ENCODE measurements at regions not wholly inside any gene's neighbourhood (a gene's known extent, or its start where the extent isn't known, plus 50 kb on each side); places are given as distances from the start of the nearest gene placed in this dataset.
"Not testable (repeated sequence)": the region's sequence is repeated elsewhere in the genome, so short reads cannot be mapped to it uniquely, and the experiment has no call there.

DNA sequence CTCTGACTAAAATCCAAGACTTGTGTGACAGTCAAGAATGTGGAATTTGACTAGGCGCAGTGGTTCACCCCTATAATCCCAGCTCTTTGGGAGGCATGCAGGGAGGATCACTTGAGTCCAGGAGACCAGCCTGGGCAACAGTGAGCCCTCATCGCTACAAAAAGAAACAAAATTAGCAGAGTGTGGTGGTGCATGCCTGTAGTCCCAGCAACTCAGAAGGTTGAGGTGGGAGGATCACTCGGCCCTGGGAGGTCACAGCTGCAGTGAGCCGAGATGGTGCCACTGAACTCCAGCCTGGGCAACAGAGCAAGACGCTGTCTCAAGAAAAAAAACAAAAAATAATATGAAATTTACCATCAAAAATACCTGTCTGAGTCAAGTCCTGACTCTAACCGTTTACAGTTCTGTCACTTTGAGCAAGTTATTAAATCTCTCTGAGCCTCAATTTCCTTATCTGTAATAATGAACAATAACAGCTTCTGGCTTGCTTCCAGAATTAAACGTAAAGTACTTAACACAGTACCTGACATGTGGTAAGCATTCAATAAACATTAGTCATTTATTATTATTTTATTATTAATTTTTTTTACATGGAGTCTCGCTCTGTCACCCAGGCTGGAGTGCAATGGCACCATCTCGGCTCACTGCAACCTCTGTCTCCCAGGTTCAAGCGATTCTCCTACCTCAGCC lies 204.6 kb upstream of the TSC22D1 start:
- TF ChIP-seq, protein P1, sequence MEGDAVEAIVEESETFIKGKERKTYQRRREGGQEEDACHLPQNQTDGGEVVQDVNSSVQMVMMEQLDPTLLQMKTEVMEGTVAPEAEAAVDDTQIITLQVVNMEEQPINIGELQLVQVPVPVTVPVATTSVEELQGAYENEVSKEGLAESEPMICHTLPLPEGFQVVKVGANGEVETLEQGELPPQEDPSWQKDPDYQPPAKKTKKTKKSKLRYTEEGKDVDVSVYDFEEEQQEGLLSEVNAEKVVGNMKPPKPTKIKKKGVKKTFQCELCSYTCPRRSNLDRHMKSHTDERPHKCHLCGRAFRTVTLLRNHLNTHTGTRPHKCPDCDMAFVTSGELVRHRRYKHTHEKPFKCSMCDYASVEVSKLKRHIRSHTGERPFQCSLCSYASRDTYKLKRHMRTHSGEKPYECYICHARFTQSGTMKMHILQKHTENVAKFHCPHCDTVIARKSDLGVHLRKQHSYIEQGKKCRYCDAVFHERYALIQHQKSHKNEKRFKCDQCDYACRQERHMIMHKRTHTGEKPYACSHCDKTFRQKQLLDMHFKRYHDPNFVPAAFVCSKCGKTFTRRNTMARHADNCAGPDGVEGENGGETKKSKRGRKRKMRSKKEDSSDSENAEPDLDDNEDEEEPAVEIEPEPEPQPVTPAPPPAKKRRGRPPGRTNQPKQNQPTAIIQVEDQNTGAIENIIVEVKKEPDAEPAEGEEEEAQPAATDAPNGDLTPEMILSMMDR (IDR thresholded peaks at IDR 0.05; ENCODE audit: borderline replicate concordance, extremely low read depth, low read length, poor library complexity, severe bottlenecking) = no peak
- no peak for TF ChIP-seq EZH2 (IDR thresholded peaks at IDR 0.05; ENCODE audit: borderline replicate concordance, low read depth, low read length, severe bottlenecking)
- no peak overlapping the region for H3K27ac ChIP-seq (ENCODE audit: low read length)
- no peaks in the 10 kb centered on the region for H3K79me2 ChIP-seq (ENCODE audit: insufficient read depth, low read length)
- no peak overlapping the region for H3K4me3 ChIP-seq (ENCODE audit: low read depth in 1 of 2, low read length in 2 of 2)
- H3K36me3 ChIP-seq (ENCODE audit: insufficient read depth, low read length) = no peaks in the 10 kb centered on the region
- no peak for DNase-seq
- no peaks in the 10 kb centered on the region for H4K20me1 ChIP-seq (ENCODE audit: insufficient read depth, low read length)
- no peak overlapping the region for H2AFZ ChIP-seq (ENCODE audit: low read depth, low read length)
- no peak overlapping the region for H3K9ac ChIP-seq (ENCODE audit: low read depth, low read length)
- no peak overlapping the region for H3K4me2 ChIP-seq (ENCODE audit: insufficient read depth, low read length)
- no peaks in the 10 kb centered on the region for H3K9me3 ChIP-seq (ENCODE audit: insufficient read depth, low read length, severe bottlenecking)
- H3K4me1 ChIP-seq (ENCODE audit: insufficient read depth, low read length) = no peaks in the 10 kb centered on the region
- no peaks in the 10 kb centered on the region for H3K27me3 ChIP-seq (ENCODE audit: insufficient read depth, low read length, poor library complexity)
- no peak for ATAC-seq (ENCODE audit: insufficient read depth, low read depth)

DNA sequence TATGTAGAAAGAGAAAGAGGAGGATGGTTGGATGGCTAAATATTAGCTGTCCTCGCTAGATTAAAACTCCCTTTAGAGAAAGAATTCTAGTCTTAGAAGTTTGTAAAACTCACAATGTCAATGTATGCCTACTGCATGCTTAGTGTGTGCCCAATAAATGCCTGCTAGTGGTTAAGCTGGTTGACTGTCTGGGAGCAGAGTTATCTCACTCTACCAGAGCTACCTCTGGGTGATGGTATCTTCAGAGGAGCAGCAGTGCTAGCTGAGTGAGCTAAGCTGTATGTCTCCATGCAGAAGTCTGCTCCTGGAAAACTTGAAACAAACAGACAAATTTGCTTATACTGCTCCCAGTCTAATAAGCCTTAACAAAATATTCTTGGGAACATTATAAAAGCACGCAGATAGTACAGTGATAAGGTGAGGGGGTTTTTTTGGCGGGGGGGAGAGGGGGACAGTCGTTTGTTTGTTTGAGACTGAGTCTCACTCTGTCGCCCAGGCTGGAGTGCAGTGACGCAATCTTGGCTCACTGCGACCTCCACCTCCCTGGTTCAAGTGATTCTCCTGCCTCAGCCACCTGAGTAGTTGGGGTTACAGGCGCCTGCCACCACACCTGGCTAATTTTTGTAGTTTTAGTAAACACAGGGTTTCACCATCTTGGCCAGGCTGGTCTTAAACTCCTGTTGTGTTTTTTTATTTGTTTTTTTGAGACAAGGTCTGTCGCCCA lies 202.8 kb upstream of the TSC22D1 start:
- Histone ChIP-seq H4K20me1 (ENCODE audit: insufficient read depth, low read length) (no peaks in the 10 kb centered on the region), H3K27me3 (ENCODE audit: insufficient read depth, low read length, poor library complexity) (no peaks in the 10 kb centered on the region)
- ATAC-seq (ENCODE audit: insufficient read depth, low read depth) = no peak

DNA sequence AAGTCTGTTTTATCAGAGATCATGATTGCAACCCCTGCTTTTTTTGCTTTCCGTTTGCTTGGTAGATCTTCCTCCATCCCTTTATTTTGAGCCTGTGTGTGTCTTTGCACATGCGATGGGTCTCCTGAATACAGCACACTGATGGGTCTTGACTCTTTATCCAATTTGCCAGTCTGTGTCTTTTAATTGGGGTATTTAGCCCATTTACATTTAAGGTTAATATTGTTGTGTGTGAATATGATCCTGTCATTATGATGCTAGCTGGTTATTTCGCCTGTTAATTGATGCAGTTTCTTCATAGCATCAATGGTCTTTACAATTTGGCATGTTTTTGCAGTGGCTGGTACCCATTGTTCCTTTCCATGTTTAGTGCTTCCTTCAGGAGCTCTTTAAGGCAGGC lies 199.2 kb upstream of the TSC22D1 start:
- H3K27me3 ChIP-seq (ENCODE audit: insufficient read depth, low read length, poor library complexity); H3K79me2 ChIP-seq (ENCODE audit: insufficient read depth, low read length); H2AFZ ChIP-seq (ENCODE audit: low read depth, low read length); H3K9me3 ChIP-seq (ENCODE audit: insufficient read depth, low read length, severe bottlenecking); H4K20me1 ChIP-seq (ENCODE audit: insufficient read depth, low read length); H3K9ac ChIP-seq (ENCODE audit: low read depth, low read length); H3K4me2 ChIP-seq (ENCODE audit: insufficient read depth, low read length); H3K36me3 ChIP-seq (ENCODE audit: insufficient read depth, low read length); ATAC-seq (ENCODE audit: insufficient read depth, low read depth); H3K4me3 ChIP-seq (ENCODE audit: low read depth in 1 of 2, low read length in 2 of 2); DNase-seq; H3K4me1 ChIP-seq (ENCODE audit: insufficient read depth, low read length); H3K27ac ChIP-seq (ENCODE audit: low read length): not testable (repeated sequence)

More for the DNA sequence above, 202.8 kb upstream of the TSC22D1 start:
- no peaks in the 10 kb centered on the region for H3K4me1 ChIP-seq (ENCODE audit: insufficient read depth, low read length)
- no peak overlapping the region for H3K27ac ChIP-seq (ENCODE audit: low read length)
- H3K4me3 ChIP-seq (ENCODE audit: low read depth in 1 of 2, low read length in 2 of 2) = no peak overlapping the region
- DNase-seq = no peak
- no peak overlapping the region for H2AFZ ChIP-seq (ENCODE audit: low read depth, low read length)
- no peak overlapping the region for H3K9ac ChIP-seq (ENCODE audit: low read depth, low read length)
- H3K4me2 ChIP-seq (ENCODE audit: insufficient read depth, low read length) = no peak overlapping the region
- no peak for TF ChIP-seq EZH2 (IDR thresholded peaks at IDR 0.05; ENCODE audit: borderline replicate concordance, low read depth, low read length, severe bottlenecking)
- TF ChIP-seq, protein P1 (IDR thresholded peaks at IDR 0.05; ENCODE audit: borderline replicate concordance, extremely low read depth, low read length, poor library complexity, severe bottlenecking) = no peak
- no peaks in the 10 kb centered on the region for H3K9me3 ChIP-seq (ENCODE audit: insufficient read depth, low read length, severe bottlenecking)
- H3K36me3 ChIP-seq (ENCODE audit: insufficient read depth, low read length) = no peaks in the 10 kb centered on the region
- H3K79me2 ChIP-seq (ENCODE audit: insufficient read depth, low read length) = no peaks in the 10 kb centered on the region

DNA sequence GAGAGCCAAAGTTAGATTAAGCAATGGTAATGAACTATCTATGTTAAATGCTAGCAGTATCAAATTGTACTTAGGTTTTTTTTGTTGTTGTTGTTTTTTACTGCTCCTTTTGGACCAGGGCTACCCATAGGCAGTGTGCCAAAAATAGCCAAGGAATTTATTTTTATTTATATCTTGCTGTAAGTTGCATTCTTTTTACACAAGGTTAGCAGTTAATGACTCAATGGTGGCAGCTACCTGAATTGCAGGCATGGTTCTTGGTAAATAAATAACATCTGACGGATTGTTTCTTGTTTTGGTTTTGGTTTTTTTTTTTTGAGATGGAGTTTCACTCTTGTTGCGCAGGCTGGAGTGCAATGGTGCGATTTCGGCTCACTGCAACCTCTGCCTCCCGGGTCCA lies 194.8 kb upstream of the TSC22D1 start:
- Histone ChIP-seq H3K4me2 (ENCODE audit: insufficient read depth, low read length) (no peak overlapping the region), H3K27me3 (ENCODE audit: insufficient read depth, low read length, poor library complexity) (no peaks in the 10 kb centered on the region), H2AFZ (ENCODE audit: low read depth, low read length) (no peak overlapping the region), H3K9ac (ENCODE audit: low read depth, low read length) (no peak overlapping the region), H4K20me1 (ENCODE audit: insufficient read depth, low read length) (no peaks in the 10 kb centered on the region), H3K4me3 (ENCODE audit: low read depth in 1 of 2, low read length in 2 of 2) (no peak overlapping the region), H3K27ac (ENCODE audit: low read length) (no peak overlapping the region), H3K36me3 (ENCODE audit: insufficient read depth, low read length) (no peaks in the 10 kb centered on the region), H3K4me1 (ENCODE audit: insufficient read depth, low read length) (no peaks in the 10 kb centered on the region), H3K79me2 (ENCODE audit: insufficient read depth, low read length) (no peaks in the 10 kb centered on the region), H3K9me3 (ENCODE audit: insufficient read depth, low read length, severe bottlenecking) (no peaks in the 10 kb centered on the region)
- DNase-seq (no peak), ATAC-seq (ENCODE audit: insufficient read depth, low read depth) (no peak)
- no peak for TF ChIP-seq EZH2 (IDR thresholded peaks at IDR 0.05; ENCODE audit: borderline replicate concordance, low read depth, low read length, severe bottlenecking)
- TF ChIP-seq, protein P1 (IDR thresholded peaks at IDR 0.05; ENCODE audit: borderline replicate concordance, extremely low read depth, low read length, poor library complexity, severe bottlenecking) = no peak
